Smooth muscle cell (in vitro differentiated cells): ENCODE measurements at regions not wholly inside any gene's neighbourhood (a gene's known extent, or its start where the extent isn't known, plus 50 kb on each side); places are given as distances from the start of the nearest gene placed in this dataset.

Source experiments
- DNase-seq: peaks from one replicate; lab custom pipeline; 2025; ENCODE audit not compliant: unreplicated experiment; lab: John Stamatoyannopoulos, UW
- H2AFZ ChIP-seq: fragments of 200-600 bp; sonication (generic); 2 replicates; pipeline ENCODE4 v1.6.0; 2016; ENCODE audit warnings: antibody characterized with exemption, low read depth, mild to moderate bottlenecking
- H3F3A ChIP-seq: fragments of 200-600 bp; sonication (generic); 2 replicates; pipeline ENCODE4 v1.6.0; 2017; ENCODE audit warnings: antibody characterized with exemption, low read depth
- H3K27ac ChIP-seq: fragments of 200-600 bp; sonication (generic); 2 replicates; pipeline ENCODE4 v1.5.1; 2016; ENCODE audit warnings: low read depth, mild to moderate bottlenecking
- H3K27me3 ChIP-seq: fragments of 200-600 bp; sonication (generic); 2 replicates; pipeline ENCODE4 v1.6.1; 2016; ENCODE audit warnings: low read depth, mild to moderate bottlenecking
- H3K36me3 ChIP-seq: fragments of 200-600 bp; sonication (generic); 2 replicates; pipeline ENCODE4 v1.5.1; 2016; ENCODE audit warnings: low read depth
- H3K4me1 ChIP-seq: fragments of 200-600 bp; sonication (generic); 2 replicates; pipeline ENCODE4 v1.5.1; 2016; ENCODE audit warnings: low read depth
- H3K4me2 ChIP-seq: fragments of 200-600 bp; sonication (generic); 2 replicates; pipeline ENCODE4 v1.6.0; 2016; ENCODE audit warnings: mild to moderate bottlenecking
- H3K4me3 ChIP-seq: fragments of 200-600 bp; sonication (generic); 2 replicates; pipeline ENCODE4 v1.5.1; 2016; ENCODE audit warnings: mild to moderate bottlenecking
- H3K79me2 ChIP-seq: fragments of 200-600 bp; sonication (generic); 2 replicates; pipeline ENCODE4 v1.6.0; 2016; ENCODE audit warnings: low read depth, mild to moderate bottlenecking
- H3K9ac ChIP-seq: fragments of 200-600 bp; sonication (generic); 2 replicates; pipeline ENCODE4 v1.6.0; 2016; ENCODE audit warnings: low read depth
- H3K9me3 ChIP-seq: fragments of 200-600 bp; sonication (generic); replicated peaks from 2 replicates; pipeline ENCODE4 v1.5.1; 2016; ENCODE audit warnings: low read depth
- H4K20me1 ChIP-seq: fragments of 200-600 bp; sonication (generic); 2 replicates; pipeline ENCODE4 v1.6.0; 2016; ENCODE audit warnings: low read depth
- WGBS: methylation state at CpG from one replicate; pipeline ENCODE4 v1.1.7; 2016; ENCODE audit warnings: low lambda C conversion rate; 5-methylcytosine and 5-hydroxymethylcytosine counted together
- TF ChIP-seq, protein P1 (sequence below): fragments of 200-600 bp; sonication (generic); IDR thresholded peaks from 2 replicates; pipeline ENCODE4 v1.5.1; 2017; ENCODE audit warnings: borderline replicate concordance, mild to moderate bottlenecking, antibody characterized with exemption; ENCODE audit not compliant: insufficient read depth, poor library complexity, severe bottlenecking

DNA sequence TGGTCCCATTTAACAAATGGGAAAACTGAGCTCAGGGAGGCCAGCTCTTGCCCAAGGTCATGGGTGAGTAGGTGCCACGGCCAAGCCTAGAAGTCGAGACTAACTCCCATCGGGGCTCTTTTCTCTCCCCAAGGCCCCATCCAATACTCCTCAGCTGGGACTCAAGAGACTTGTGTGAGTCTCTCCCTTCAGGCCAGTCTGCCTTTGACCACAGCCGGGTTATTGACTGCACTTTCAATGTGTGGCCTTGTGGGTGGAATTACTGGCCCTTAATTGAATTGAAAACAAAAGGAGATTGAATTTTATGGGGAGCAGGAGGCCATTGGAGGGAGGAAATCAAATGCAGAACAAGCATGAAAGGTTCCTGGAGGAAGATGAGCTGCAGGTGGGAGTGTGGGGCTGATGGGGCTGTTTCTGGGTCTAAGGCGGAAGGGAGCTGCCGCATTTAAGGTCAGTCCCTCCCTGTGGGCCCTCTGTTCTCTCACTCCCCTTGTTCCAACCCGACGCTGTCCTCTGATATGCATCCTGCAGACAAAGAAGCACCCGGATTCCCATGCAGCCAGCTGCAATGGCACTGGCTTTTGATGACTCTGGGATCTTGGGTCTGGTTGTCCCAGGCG, 552.8 kb downstream of the MIAT start:
- H3K9me3 ChIP-seq, result no peaks in the 10 kb centered on the region
- 66% methylated on average over 10 of the region's 10 CpGs for whole genome bisulfite sequencing
- TF ChIP-seq, protein P1, sequence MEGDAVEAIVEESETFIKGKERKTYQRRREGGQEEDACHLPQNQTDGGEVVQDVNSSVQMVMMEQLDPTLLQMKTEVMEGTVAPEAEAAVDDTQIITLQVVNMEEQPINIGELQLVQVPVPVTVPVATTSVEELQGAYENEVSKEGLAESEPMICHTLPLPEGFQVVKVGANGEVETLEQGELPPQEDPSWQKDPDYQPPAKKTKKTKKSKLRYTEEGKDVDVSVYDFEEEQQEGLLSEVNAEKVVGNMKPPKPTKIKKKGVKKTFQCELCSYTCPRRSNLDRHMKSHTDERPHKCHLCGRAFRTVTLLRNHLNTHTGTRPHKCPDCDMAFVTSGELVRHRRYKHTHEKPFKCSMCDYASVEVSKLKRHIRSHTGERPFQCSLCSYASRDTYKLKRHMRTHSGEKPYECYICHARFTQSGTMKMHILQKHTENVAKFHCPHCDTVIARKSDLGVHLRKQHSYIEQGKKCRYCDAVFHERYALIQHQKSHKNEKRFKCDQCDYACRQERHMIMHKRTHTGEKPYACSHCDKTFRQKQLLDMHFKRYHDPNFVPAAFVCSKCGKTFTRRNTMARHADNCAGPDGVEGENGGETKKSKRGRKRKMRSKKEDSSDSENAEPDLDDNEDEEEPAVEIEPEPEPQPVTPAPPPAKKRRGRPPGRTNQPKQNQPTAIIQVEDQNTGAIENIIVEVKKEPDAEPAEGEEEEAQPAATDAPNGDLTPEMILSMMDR, result no peak

GRCh38 chr22:27212102-27212501, 554.7 kb downstream of the MIAT start:
- no peak overlapping the region for H3K9ac ChIP-seq
- H3K27ac ChIP-seq, result peak overlapping the region; percentile 63
- H2AFZ ChIP-seq, result no peak overlapping the region

More for the DNA sequence above, 552.8 kb downstream of the MIAT start:
- H4K20me1 ChIP-seq, result no peaks in the 10 kb centered on the region
- no peaks in the 10 kb centered on the region for H3K79me2 ChIP-seq
- H3K4me2 ChIP-seq, result no peak overlapping the region
- H3K4me1 ChIP-seq, result peaks cover 13% of the 10 kb centered on the region
- H2AFZ ChIP-seq, result no peak overlapping the region
- H3F3A ChIP-seq, result peaks cover 20% of the 10 kb centered on the region
- H3K9ac ChIP-seq, result no peak overlapping the region
- no peak overlapping the region for H3K4me3 ChIP-seq
- no peaks in the 10 kb centered on the region for H3K27me3 ChIP-seq
- no peaks in the 10 kb centered on the region for H3K36me3 ChIP-seq
- H3K27ac ChIP-seq, result no peak overlapping the region
- no peak for DNase-seq

DNA sequence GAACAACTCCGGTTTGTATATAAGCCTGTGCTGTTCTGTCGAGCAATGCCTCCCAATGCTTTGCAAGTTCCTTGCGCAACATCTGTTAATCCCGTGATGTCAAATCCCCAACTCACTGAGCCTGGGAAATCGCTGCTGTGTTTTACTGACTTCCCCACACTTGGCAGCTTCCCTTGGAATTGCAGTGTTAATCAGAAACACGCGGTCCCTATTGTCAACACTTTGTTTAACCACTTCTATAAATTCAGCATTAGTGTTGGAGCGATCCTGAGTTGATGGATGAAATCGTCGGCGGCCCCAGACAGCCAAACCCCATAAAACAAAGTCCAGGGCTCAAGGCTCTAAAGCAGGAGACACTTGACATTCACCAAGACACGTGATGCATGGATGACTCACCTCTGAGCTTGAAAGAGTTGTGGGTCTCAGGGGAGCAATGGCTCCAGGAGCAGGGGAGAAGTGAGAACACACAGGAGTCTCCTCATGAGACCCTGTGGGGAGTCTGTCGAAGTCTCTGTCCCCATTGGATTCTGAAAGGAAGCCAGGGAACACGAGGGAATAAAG, 555.3 kb downstream of the MIAT start:
- Histone ChIP-seq H3K79me2 (no peaks in the 10 kb centered on the region), H3K9me3 (no peaks in the 10 kb centered on the region), H3K27ac (peak overlapping the region; percentile 63), H3F3A (peaks cover 20% of the 10 kb centered on the region), H3K4me1 (peaks cover 5% of the 10 kb centered on the region), H3K27me3 (no peaks in the 10 kb centered on the region), H3K4me3 (no peak overlapping the region), H3K9ac (no peak overlapping the region), H4K20me1 (no peaks in the 10 kb centered on the region), H3K4me2 (peak overlapping the region; percentile 39), H2AFZ (no peak overlapping the region), H3K36me3 (no peaks in the 10 kb centered on the region)
- peak; percentile 62 for DNase-seq
- TF ChIP-seq, protein P1, result no peak
- WGBS, result 10% methylated on average over 14 of the region's 14 CpGs

More at GRCh38 chr22:27212102-27212501, 554.7 kb downstream of the MIAT start:
- H3K9me3 ChIP-seq, result no peaks in the 10 kb centered on the region
- peak overlapping the region; percentile 39 for H3K4me2 ChIP-seq
- TF ChIP-seq, protein P1, result no peak
- no peaks in the 10 kb centered on the region for H3K27me3 ChIP-seq
- H4K20me1 ChIP-seq, result no peaks in the 10 kb centered on the region
- WGBS, result 39% methylated on average over 4 of the region's 4 CpGs
- no peaks in the 10 kb centered on the region for H3K79me2 ChIP-seq
- H3K4me3 ChIP-seq, result no peak overlapping the region
- H3K36me3 ChIP-seq, result no peaks in the 10 kb centered on the region
- H3F3A ChIP-seq, result peaks cover 20% of the 10 kb centered on the region
- peaks cover 5% of the 10 kb centered on the region for H3K4me1 ChIP-seq
- DNase-seq, result no peak

DNA sequence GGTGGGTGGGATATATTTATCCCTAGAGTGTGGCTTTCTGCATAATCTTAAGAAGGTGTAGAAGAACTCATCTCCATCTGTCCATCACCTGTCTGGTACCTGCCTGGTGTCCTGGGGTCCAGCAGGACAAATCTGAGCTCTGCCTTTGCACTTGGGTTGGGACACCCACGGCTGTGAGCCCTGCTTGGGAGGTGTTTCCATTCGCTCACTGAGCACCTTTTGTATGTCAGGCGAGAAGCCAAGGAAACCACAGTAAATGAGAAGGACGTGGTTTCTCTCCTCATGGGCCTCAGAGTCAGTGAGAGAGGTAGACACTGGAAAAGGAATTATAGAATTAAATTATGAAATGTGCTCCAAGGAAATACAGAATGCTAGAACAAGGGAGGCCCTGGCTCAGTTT, 555.9 kb downstream of the MIAT start:
- H2AFZ ChIP-seq, result no peak overlapping the region
- no peak overlapping the region for H3K4me3 ChIP-seq
- no peaks in the 10 kb centered on the region for H3K9me3 ChIP-seq
- 77% methylated on average over 4 of the region's 4 CpGs for WGBS
- no peak overlapping the region for H3K9ac ChIP-seq
- H3K4me1 ChIP-seq, result peaks cover 5% of the 10 kb centered on the region
- H3K27ac ChIP-seq, result peak overlapping the region; percentile 63
- peaks cover 5% of the 10 kb centered on the region for H3K27me3 ChIP-seq
- no peaks in the 10 kb centered on the region for H4K20me1 ChIP-seq
- DNase-seq, result no peak
- H3K79me2 ChIP-seq, result no peaks in the 10 kb centered on the region
- H3K4me2 ChIP-seq, result no peak overlapping the region
- TF ChIP-seq, protein P1, result no peak
- H3F3A ChIP-seq, result peaks cover 20% of the 10 kb centered on the region
- no peaks in the 10 kb centered on the region for H3K36me3 ChIP-seq
